NB4 (cell line): ENCODE measurements at regions not wholly inside any gene's neighbourhood (a gene's known extent, or its start where the extent isn't known, plus 50 kb on each side); places are given as distances from the start of the nearest gene placed in this dataset.

Experiments
- MAX ChIP-seq: IDR thresholded peaks from 2 replicates; pipeline ENCODE4 v1.6.1; 2011; ENCODE audit warnings: low read depth, low read length
- POLR2A ChIP-seq: IDR thresholded peaks from 2 replicates; pipeline ENCODE4 v1.6.1; 2011; ENCODE audit warnings: mild to moderate bottlenecking; ENCODE audit not compliant: insufficient read length; ENCODE audit errors: extremely low read depth
- TF ChIP-seq, protein P1 (sequence below): IDR thresholded peaks from one replicate; pipeline ENCODE4 v1.5.1; 2012; ENCODE audit warnings: low read depth, low read length

DNA sequence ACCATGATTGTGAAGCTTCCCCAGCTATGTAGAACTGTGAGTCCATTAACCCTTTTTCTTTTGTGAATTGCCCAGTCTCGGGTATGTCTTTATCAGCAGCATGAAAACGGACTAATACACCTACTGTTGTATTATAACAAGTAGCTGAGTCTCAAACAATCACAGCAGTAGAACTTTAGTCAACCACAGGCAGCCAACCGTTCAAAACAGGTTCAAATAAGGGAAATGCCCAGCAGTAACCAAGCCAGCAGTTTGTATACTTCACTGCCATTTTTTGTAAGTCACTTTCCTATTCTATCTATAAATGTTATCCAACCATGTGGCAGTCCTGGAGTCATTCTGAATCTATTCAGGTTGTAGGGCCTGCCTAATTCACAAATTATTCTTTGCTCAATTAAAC, 1560.6 kb upstream of the SLC39A10 start:
- TF ChIP-seq, protein P1, sequence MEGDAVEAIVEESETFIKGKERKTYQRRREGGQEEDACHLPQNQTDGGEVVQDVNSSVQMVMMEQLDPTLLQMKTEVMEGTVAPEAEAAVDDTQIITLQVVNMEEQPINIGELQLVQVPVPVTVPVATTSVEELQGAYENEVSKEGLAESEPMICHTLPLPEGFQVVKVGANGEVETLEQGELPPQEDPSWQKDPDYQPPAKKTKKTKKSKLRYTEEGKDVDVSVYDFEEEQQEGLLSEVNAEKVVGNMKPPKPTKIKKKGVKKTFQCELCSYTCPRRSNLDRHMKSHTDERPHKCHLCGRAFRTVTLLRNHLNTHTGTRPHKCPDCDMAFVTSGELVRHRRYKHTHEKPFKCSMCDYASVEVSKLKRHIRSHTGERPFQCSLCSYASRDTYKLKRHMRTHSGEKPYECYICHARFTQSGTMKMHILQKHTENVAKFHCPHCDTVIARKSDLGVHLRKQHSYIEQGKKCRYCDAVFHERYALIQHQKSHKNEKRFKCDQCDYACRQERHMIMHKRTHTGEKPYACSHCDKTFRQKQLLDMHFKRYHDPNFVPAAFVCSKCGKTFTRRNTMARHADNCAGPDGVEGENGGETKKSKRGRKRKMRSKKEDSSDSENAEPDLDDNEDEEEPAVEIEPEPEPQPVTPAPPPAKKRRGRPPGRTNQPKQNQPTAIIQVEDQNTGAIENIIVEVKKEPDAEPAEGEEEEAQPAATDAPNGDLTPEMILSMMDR = no peak
- TF ChIP-seq POLR2A (no peak), MAX (no peak)
